C4-2B (cell line): ENCODE measurements at regions not wholly inside any gene's neighbourhood (a gene's known extent, or its start where the extent isn't known, plus 50 kb on each side); places are given as distances from the start of the nearest gene placed in this dataset.

ENCODE experiments used
- ZFX ChIP-seq: fragments of 450-650 bp; IDR thresholded peaks from 2 replicates; pipeline ENCODE4 v1.6.1; 2017
- TF ChIP-seq, protein P1 (sequence below): fragments of 450-650 bp; conservative IDR thresholded peaks from 2 replicates; pipeline ENCODE4 v1.5.1; 2017; ENCODE audit warnings: mild to moderate bottlenecking

DNA sequence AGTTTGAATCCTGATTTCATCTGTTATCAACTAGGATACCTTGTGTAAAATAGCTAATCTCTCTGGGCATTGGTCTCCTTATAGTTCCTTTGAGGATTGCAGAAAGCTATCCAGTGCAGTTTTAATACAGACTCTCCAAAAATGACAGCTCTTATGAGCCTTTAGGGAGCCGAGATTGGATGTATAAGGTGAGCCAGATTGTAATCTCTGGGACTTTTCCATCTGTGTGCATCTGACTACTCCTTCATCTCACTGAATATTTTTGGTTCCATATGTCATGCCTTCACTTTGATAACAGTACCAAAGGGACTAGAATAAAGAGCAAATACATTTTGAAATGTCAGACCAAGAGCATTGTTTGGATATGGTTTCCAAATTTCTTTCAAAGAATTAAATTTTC is 367.2 kb downstream of the TMEM232 start:
- TF ChIP-seq, protein P1, sequence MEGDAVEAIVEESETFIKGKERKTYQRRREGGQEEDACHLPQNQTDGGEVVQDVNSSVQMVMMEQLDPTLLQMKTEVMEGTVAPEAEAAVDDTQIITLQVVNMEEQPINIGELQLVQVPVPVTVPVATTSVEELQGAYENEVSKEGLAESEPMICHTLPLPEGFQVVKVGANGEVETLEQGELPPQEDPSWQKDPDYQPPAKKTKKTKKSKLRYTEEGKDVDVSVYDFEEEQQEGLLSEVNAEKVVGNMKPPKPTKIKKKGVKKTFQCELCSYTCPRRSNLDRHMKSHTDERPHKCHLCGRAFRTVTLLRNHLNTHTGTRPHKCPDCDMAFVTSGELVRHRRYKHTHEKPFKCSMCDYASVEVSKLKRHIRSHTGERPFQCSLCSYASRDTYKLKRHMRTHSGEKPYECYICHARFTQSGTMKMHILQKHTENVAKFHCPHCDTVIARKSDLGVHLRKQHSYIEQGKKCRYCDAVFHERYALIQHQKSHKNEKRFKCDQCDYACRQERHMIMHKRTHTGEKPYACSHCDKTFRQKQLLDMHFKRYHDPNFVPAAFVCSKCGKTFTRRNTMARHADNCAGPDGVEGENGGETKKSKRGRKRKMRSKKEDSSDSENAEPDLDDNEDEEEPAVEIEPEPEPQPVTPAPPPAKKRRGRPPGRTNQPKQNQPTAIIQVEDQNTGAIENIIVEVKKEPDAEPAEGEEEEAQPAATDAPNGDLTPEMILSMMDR: no peak
- TF ChIP-seq ZFX: no peak
